Fibroblast of villous mesenchyme (primary cell): ENCODE measurements at regions not wholly inside any gene's neighbourhood (a gene's known extent, or its start where the extent isn't known, plus 50 kb on each side); places are given as distances from the start of the nearest gene placed in this dataset.

Source experiments
- DNase-seq: peaks from one replicate; pipeline ENCODE4 v3.0.0-alpha.2; 2010; ENCODE audit warnings: low read depth
- H3K4me3 ChIP-seq: 2 replicates; pipeline ENCODE4 v1.5.1; 2011; ENCODE audit warnings: low read depth, mild to moderate bottlenecking, low read length
- CTCF ChIP-seq: IDR thresholded peaks from 2 replicates; pipeline ENCODE4 v1.5.1; 2012; ENCODE audit warnings: low read depth, mild to moderate bottlenecking, low read length; ENCODE audit not compliant: insufficient read depth

GRCh38 chr7:155378580-155378934 lies 79.4 kb upstream of the EN2 start:
- TF ChIP-seq CTCF = no peak
- no peak overlapping the region for H3K4me3 ChIP-seq
- no peak for DNase-seq

GRCh38 chr7:155378959-155379871 lies 78.7 kb upstream of the EN2 start:
- no peak for TF ChIP-seq CTCF
- no peak overlapping the region for H3K4me3 ChIP-seq
- no peak for DNase-seq

- H3K4me3 ChIP-seq = no peak overlapping the region
- peak; percentile 55 for DNase-seq
- TF ChIP-seq CTCF = peak; percentile 84
These were observed 77.6 kb upstream of the EN2 start for GRCh38 chr7:155380221-155380861.

GRCh38 chr7:155380976-155381851 lies 76.7 kb upstream of the EN2 start:
- DNase-seq = no peak
- H3K4me3 ChIP-seq = no peak overlapping the region
- no peak for TF ChIP-seq CTCF

GRCh38 chr7:155381852-155382801 lies 75.8 kb upstream of the EN2 start:
- no peak for TF ChIP-seq CTCF
- no peak overlapping the region for H3K4me3 ChIP-seq
- no peak for DNase-seq

GRCh38 chr7:155382802-155383171 lies 75.1 kb upstream of the EN2 start:
- H3K4me3 ChIP-seq = no peak overlapping the region
- no peak for TF ChIP-seq CTCF
- DNase-seq = no peak
